H9 (cell line): ENCODE measurements at regions not wholly inside any gene's neighbourhood (a gene's known extent, or its start where the extent isn't known, plus 50 kb on each side); places are given as distances from the start of the nearest gene placed in this dataset.

ENCODE experiments used
- DNase-seq: peaks from one replicate; pipeline ENCODE4 v3.0.0-alpha.2; 2017
- H2AFZ ChIP-seq: one replicate; pipeline ENCODE4 v1.6.1; 2013; ENCODE audit warnings: mild to moderate bottlenecking, low read length, control low read depth, moderate library complexity
- H2AK5ac ChIP-seq: 2 replicates; pipeline ENCODE4 v1.6.1; 2013; ENCODE audit warnings: low read length, control low read depth, mixed read lengths; ENCODE audit not compliant: insufficient read length
- H2BK120ac ChIP-seq: one replicate; pipeline ENCODE4 v1.6.1; 2013; ENCODE audit warnings: low read depth, mild to moderate bottlenecking, low read length, control low read depth, inconsistent platforms; ENCODE audit not compliant: poor library complexity, severe bottlenecking
- H2BK12ac ChIP-seq: 2 replicates; pipeline ENCODE4 v1.6.1; 2013; ENCODE audit warnings: low read length, control low read depth, mixed read lengths, low read depth; ENCODE audit not compliant: insufficient read length
- H2BK15ac ChIP-seq: 2 replicates; pipeline ENCODE4 v1.6.1; 2013; ENCODE audit warnings: low read depth, low read length, control low read depth
- H2BK20ac ChIP-seq: one replicate; pipeline ENCODE4 v1.6.1; 2013; ENCODE audit warnings: low read depth, mild to moderate bottlenecking, low read length, control low read depth, inconsistent platforms; ENCODE audit not compliant: poor library complexity, severe bottlenecking
- H2BK5ac ChIP-seq: 2 replicates; pipeline ENCODE4 v1.6.1; 2013; ENCODE audit warnings: low read length, control low read depth, mixed read lengths; ENCODE audit not compliant: insufficient read length
- H3K14ac ChIP-seq: 2 replicates; pipeline ENCODE4 v1.6.1; 2013; ENCODE audit warnings: low read length, control low read depth; ENCODE audit not compliant: insufficient read depth
- H3K18ac ChIP-seq: 2 replicates; pipeline ENCODE4 v1.6.1; 2013; ENCODE audit warnings: low read depth, mild to moderate bottlenecking, mixed read lengths, low read length, control low read depth; ENCODE audit not compliant: insufficient read length
- H3K23ac ChIP-seq: 2 replicates; pipeline ENCODE4 v1.6.1; 2013; ENCODE audit warnings: low read length, control low read depth, mixed read lengths, low read depth; ENCODE audit not compliant: insufficient read length
- H3K23me2 ChIP-seq: 2 replicates; pipeline ENCODE4 v1.6.1; 2013; ENCODE audit warnings: low read depth, mild to moderate bottlenecking, mixed read lengths, low read length, control low read depth; ENCODE audit not compliant: insufficient read length, poor library complexity, severe bottlenecking
- H3K27ac ChIP-seq: 2 replicates; pipeline ENCODE4 v1.5.1; 2013; ENCODE audit warnings: low read length, control low read depth, mixed read lengths, low read depth; ENCODE audit not compliant: insufficient read length
- H3K27me3 ChIP-seq: 2 replicates; pipeline ENCODE4 v1.6.1; 2013; ENCODE audit warnings: low read length, control low read depth, inconsistent platforms; ENCODE audit not compliant: insufficient read depth
- H3K4ac ChIP-seq: 2 replicates; pipeline ENCODE4 v1.6.1; 2013; ENCODE audit warnings: low read depth, mild to moderate bottlenecking, control low read depth, inconsistent platforms, low read length, moderate library complexity
- H3K4me1 ChIP-seq: 2 replicates; pipeline ENCODE4 v1.6.1; 2013; ENCODE audit warnings: low read length, control low read depth, inconsistent platforms; ENCODE audit not compliant: insufficient read depth
- H3K4me2 ChIP-seq: 2 replicates; pipeline ENCODE4 v1.6.1; 2013; ENCODE audit warnings: low read length, control low read depth, mixed read lengths; ENCODE audit not compliant: insufficient read length, insufficient read depth
- H3K56ac ChIP-seq: 2 replicates; pipeline ENCODE4 v1.6.1; 2013; ENCODE audit warnings: low read depth, mild to moderate bottlenecking, mixed read lengths, low read length, control low read depth; ENCODE audit not compliant: insufficient read length
- H3K79me1 ChIP-seq: 2 replicates; pipeline ENCODE4 v1.6.1; 2013; ENCODE audit warnings: low read depth, mild to moderate bottlenecking, moderate library complexity, low read length, control low read depth, inconsistent platforms; ENCODE audit not compliant: insufficient read depth, poor library complexity, severe bottlenecking
- H3K79me2 ChIP-seq: 2 replicates; pipeline ENCODE4 v1.6.1; 2013; ENCODE audit warnings: low read length, control low read depth, inconsistent platforms; ENCODE audit not compliant: insufficient read depth
- H3K9ac ChIP-seq: 2 replicates; pipeline ENCODE4 v1.6.1; 2013; ENCODE audit warnings: low read length, control low read depth, mixed read lengths; ENCODE audit not compliant: insufficient read length; ENCODE audit errors: extremely low read depth
- H3K9me3 ChIP-seq: one replicate; pipeline ENCODE4 v1.6.1; 2013; ENCODE audit warnings: low read depth, low read length, inconsistent platforms; ENCODE audit not compliant: control insufficient read depth
- H3T11ph ChIP-seq: one replicate; pipeline ENCODE4 v1.6.1; 2013; ENCODE audit warnings: mild to moderate bottlenecking, low read length, control low read depth, inconsistent platforms
- H4K20me1 ChIP-seq: one replicate; pipeline ENCODE4 v1.6.1; 2013; ENCODE audit not compliant: control insufficient read depth, insufficient read length, insufficient read depth
- H4K5ac ChIP-seq: 2 replicates; pipeline ENCODE4 v1.6.1; 2013; ENCODE audit warnings: low read depth, mild to moderate bottlenecking, mixed read lengths, low read length, control low read depth; ENCODE audit not compliant: insufficient read length
- H4K8ac ChIP-seq: replicated peaks from 2 replicates; pipeline ENCODE4 v1.6.1; 2013; ENCODE audit warnings: low read length, control low read depth, mixed read lengths, low read depth; ENCODE audit not compliant: insufficient read length
- H4K91ac ChIP-seq: 2 replicates; pipeline ENCODE4 v1.6.1; 2013; ENCODE audit warnings: low read depth, mild to moderate bottlenecking, moderate library complexity, mixed read lengths, low read length, control low read depth; ENCODE audit not compliant: insufficient read length
- H3K27ac Mint-ChIP-seq, 3 experiments: 2 replicates in 2 of 3; 3 replicates in 1 of 3; pipeline ENCODE4 v1.8.0; 2020 to 2021; ENCODE audit warnings: mixed read lengths in 3 of 3, mild to moderate bottlenecking in 1 of 3, moderate library complexity in 1 of 3
- H3K27me3 Mint-ChIP-seq: 2 replicates; pipeline ENCODE4 v1.8.0; 2021; ENCODE audit warnings: low read depth, mild to moderate bottlenecking, moderate library complexity, mixed read lengths
- H3K36me3 Mint-ChIP-seq, 3 experiments: 2 replicates in 2 of 3; 3 replicates in 1 of 3; pipeline ENCODE4 v1.8.0; 2020 to 2021; ENCODE audit warnings: low read depth in 3 of 3, mixed read lengths in 3 of 3; ENCODE audit not compliant: insufficient read depth in 1 of 3
- H3K4me1 Mint-ChIP-seq, 2 experiments: 2 replicates each; pipeline ENCODE4 v1.8.0; 2020; ENCODE audit warnings: mixed read lengths in 2 of 2
- H3K4me3 Mint-ChIP-seq, 2 experiments: 2 replicates in 1 of 2; 3 replicates in 1 of 2; pipeline ENCODE4 v1.8.0; 2020 to 2021; ENCODE audit warnings: mild to moderate bottlenecking in 2 of 2, mixed read lengths in 2 of 2, moderate library complexity in 1 of 2
- H3K9me3 Mint-ChIP-seq, 2 experiments: 2 replicates in 1 of 2; 3 replicates in 1 of 2; pipeline ENCODE4 v1.8.0; 2020; ENCODE audit warnings: mild to moderate bottlenecking in 2 of 2, mixed read lengths in 2 of 2, moderate library complexity in 1 of 2
- CTCF ChIP-seq: fragments of 200-600 bp; sonication (generic); conservative IDR thresholded peaks from 3 replicates; pipeline ENCODE4 v1.8.0; 2021; ENCODE audit warnings: antibody characterized with exemption, mild to moderate bottlenecking
- WGBS: extraction: QIAGEN DNeasy Blood & Tissue Kit; methylation state at CpG from one replicate; pipeline ENCODE4 v1.1.7; 2013; ENCODE audit warnings: missing lambda C conversion rate, low lambda C conversion rate, mixed read lengths; ENCODE audit not compliant: insufficient read length; ENCODE audit errors: extremely low coverage; 5-methylcytosine and 5-hydroxymethylcytosine counted together

- H3K9ac ChIP-seq = no peak overlapping the region
- no peak overlapping the region for H4K91ac ChIP-seq
- no peaks in the 10 kb centered on the region for H4K20me1 ChIP-seq
- peaks cover 0 to 3% of the 10 kb centered on the region in 2 experiments; a peak in 2 of 5 replicates for H3K9me3 Mint-ChIP-seq
- H3K23ac ChIP-seq = no peak overlapping the region
- no peak overlapping the region for H3K4ac ChIP-seq
- H3K18ac ChIP-seq = no peak overlapping the region
- H3K27ac ChIP-seq = no peak overlapping the region
- H2BK120ac ChIP-seq = no peak overlapping the region
- no peak overlapping the region for H2BK12ac ChIP-seq
- no peak for DNase-seq
- H3K4me1 ChIP-seq = no peaks in the 10 kb centered on the region
- no peaks in the 10 kb centered on the region for H3K9me3 ChIP-seq
- peaks cover 9% of the 10 kb centered on the region for H3K27me3 Mint-ChIP-seq
- H3K79me1 ChIP-seq = no peaks in the 10 kb centered on the region
- no peak overlapping the region for H2BK15ac ChIP-seq
- H3K4me3 Mint-ChIP-seq = no peak overlapping the region
- H3K4me2 ChIP-seq = no peak overlapping the region
- H3K79me2 ChIP-seq = no peaks in the 10 kb centered on the region
- H3K4me1 Mint-ChIP-seq = peaks cover 10 to 12% of the 10 kb centered on the region in 2 experiments
- no peak overlapping the region for H4K5ac ChIP-seq
- no peak overlapping the region for H2BK20ac ChIP-seq
- no peaks in the 10 kb centered on the region for H3K23me2 ChIP-seq
- WGBS = no CpG with 5 or more reads among the region's 2 CpGs
- no peak overlapping the region for H3K56ac ChIP-seq
- no peak overlapping the region for H3T11ph ChIP-seq
- H3K36me3 Mint-ChIP-seq = no peaks in the 10 kb centered on the region
- H3K14ac ChIP-seq = no peak overlapping the region
- no peak overlapping the region for H3K27ac Mint-ChIP-seq
- H2AFZ ChIP-seq = no peak overlapping the region
- no peak overlapping the region for H2BK5ac ChIP-seq
- no peak overlapping the region for H4K8ac ChIP-seq
- TF ChIP-seq CTCF = no peak
- no peak overlapping the region for H2AK5ac ChIP-seq
- H3K27me3 ChIP-seq = no peaks in the 10 kb centered on the region
These were observed 54.3 kb upstream of the NEIL3 start for GRCh38 chr4:177255359-177255758.
